GM19240 (cell line): ENCODE measurements at regions not wholly inside any gene's neighbourhood (a gene's known extent, or its start where the extent isn't known, plus 50 kb on each side); places are given as distances from the start of the nearest gene placed in this dataset.

ENCODE experiments used
- DNase-seq: peaks from one replicate; pipeline ENCODE4 v3.0.0; 2011; ENCODE audit warnings: low spot score; ENCODE audit not compliant: insufficient read length

- no peak for DNase-seq
These were observed 799.6 kb downstream of the GALR1 start for GRCh38 chr18:78049281-78049680.

GRCh38 chr18:78054801-78055200 lies 805.2 kb downstream of the GALR1 start:
- DNase-seq: no peak

- no peak for DNase-seq
These were observed 806.4 kb downstream of the GALR1 start for GRCh38 chr18:78056011-78056410.

- DNase-seq: no peak
These were observed 820.4 kb downstream of the GALR1 start for GRCh38 chr18:78069784-78070664.

GRCh38 chr18:78071166-78071710 lies 821.6 kb downstream of the GALR1 start:
- DNase-seq: no peak

- DNase-seq: no peak
These were observed 822.1 kb downstream of the GALR1 start for GRCh38 chr18:78071776-78072175.

- no peak for DNase-seq
These were observed 822.7 kb downstream of the GALR1 start for GRCh38 chr18:78072375-78072774.

- DNase-seq: no peak
These were observed 823.6 kb downstream of the GALR1 start for GRCh38 chr18:78073275-78073674.

- no peak for DNase-seq
These were observed 824.9 kb downstream of the GALR1 start for GRCh38 chr18:78074400-78075020.

- no peak for DNase-seq
These were observed 830.4 kb downstream of the GALR1 start for GRCh38 chr18:78080081-78080480.

GRCh38 chr18:78080761-78081160 lies 831.1 kb downstream of the GALR1 start:
- DNase-seq: no peak

GRCh38 chr18:78082816-78083215 lies 833.2 kb downstream of the GALR1 start:
- no peak for DNase-seq

GRCh38 chr18:78085241-78086185 lies 835.9 kb downstream of the GALR1 start:
- DNase-seq: no peak

GRCh38 chr18:78086931-78087330 lies 837.3 kb downstream of the GALR1 start:
- no peak for DNase-seq

- no peak for DNase-seq
These were observed 837.7 kb downstream of the GALR1 start for GRCh38 chr18:78087338-78087737.

GRCh38 chr18:78090584-78090983 lies 840.9 kb downstream of the GALR1 start:
- DNase-seq: no peak

GRCh38 chr18:78092901-78093300 lies 843.3 kb downstream of the GALR1 start:
- DNase-seq: no peak

- DNase-seq: no peak
These were observed 850.4 kb downstream of the GALR1 start for GRCh38 chr18:78099979-78100588.

GRCh38 chr18:78101091-78101490 lies 851.4 kb downstream of the GALR1 start:
- no peak for DNase-seq

- no peak for DNase-seq
These were observed 852.5 kb downstream of the GALR1 start for GRCh38 chr18:78102135-78102534.

- DNase-seq: no peak
These were observed 856.0 kb downstream of the GALR1 start for GRCh38 chr18:78105611-78106010.
